Tibial nerve (tissue), 4 donors: ENCODE measurements at regions not wholly inside any gene's neighbourhood (a gene's known extent, or its start where the extent isn't known, plus 50 kb on each side); places are given as distances from the start of the nearest gene placed in this dataset.

Experiments used
- DNase-seq, 2 donors: peaks; one replicate each; pipeline ENCODE4 v3.0.0-alpha.2; 2019; ENCODE audit warnings: low spot score in 2 of 2
- H3K27ac ChIP-seq, 4 donors: fragments of 200-600 bp; sonication (generic) in 3 of 4; one replicate each; pipeline ENCODE4 v1.5.1; 2017 to 2019; ENCODE audit warnings: mild to moderate bottlenecking in 1 of 4
- H3K27me3 ChIP-seq, 2 donors: fragments of 200-600 bp; sonication (generic) in 1 of 2; one replicate each; pipeline versions ENCODE4 v1.5.1 to v1.6.0; 2017 to 2019
- H3K36me3 ChIP-seq, 3 donors: fragments of 200-600 bp; sonication (generic); one replicate each; pipeline ENCODE4 v1.5.1; 2018 to 2019
- H3K4me1 ChIP-seq, 4 donors: fragments of 200-600 bp; sonication (generic) in 3 of 4; one replicate each; pipeline ENCODE4 v1.5.1; 2017 to 2019
- H3K4me3 ChIP-seq, 4 donors: fragments of 200-600 bp; sonication (generic) in 3 of 4; one replicate each; pipeline ENCODE4 v1.5.1; 2017 to 2019; ENCODE audit warnings: mild to moderate bottlenecking in 1 of 4, moderate library complexity in 1 of 4
- H3K9me3 ChIP-seq, 4 donors: fragments of 200-600 bp; sonication (generic) in 3 of 4; one replicate each; pipeline ENCODE4 v1.5.1; 2017 to 2019
- CTCF ChIP-seq, 5 experiments: fragments of 200-600 bp in 3 of 5; fragments of 450-650 bp in 2 of 5; sonication (generic) in 3 of 5; IDR thresholded peaks; one replicate each; pipeline ENCODE4 v1.5.1; 2016 to 2019; ENCODE audit warnings: antibody characterized with exemption in 5 of 5, mild to moderate bottlenecking in 3 of 5, moderate library complexity in 2 of 5
- EP300 ChIP-seq, 2 donors: sonication (generic); formaldehyde crosslinking; IDR thresholded peaks; one replicate each; pipeline ENCODE4 v1.6.1; 2017; ENCODE audit warnings: antibody characterized with exemption in 2 of 2, mild to moderate bottlenecking in 1 of 2
- POLR2A ChIP-seq, 2 donors: fragments of 450-650 bp; IDR thresholded peaks; one replicate each; pipeline ENCODE4 v1.6.1; 2017; ENCODE audit warnings: antibody characterized with exemption in 2 of 2, mild to moderate bottlenecking in 2 of 2, moderate library complexity in 2 of 2
- WGBS, 2 donors: methylation state at CpG; one replicate each; pipeline ENCODE4 v1.1.5; 2018; 5-methylcytosine and 5-hydroxymethylcytosine counted together

- no peak for DNase-seq
- H3K27ac ChIP-seq: no peak overlapping the region
- TF ChIP-seq EP300 (IDR thresholded peaks at IDR 0.05): no peak
- TF ChIP-seq POLR2A (IDR thresholded peaks at IDR 0.05): no peak
- TF ChIP-seq CTCF (IDR thresholded peaks at IDR 0.05): no peak
- H3K4me1 ChIP-seq: no peaks in the 10 kb centered on the region
- H3K27me3 ChIP-seq: no peaks in the 10 kb centered on the region
- H3K4me3 ChIP-seq: no peak overlapping the region
- H3K9me3 ChIP-seq: no peaks in the 10 kb centered on the region
- H3K36me3 ChIP-seq: no peaks in the 10 kb centered on the region
Observed at GRCh38 chr1:98306517-98307089, 354.9 kb upstream of the SNX7 start.

- no peaks in the 10 kb centered on the region for H3K36me3 ChIP-seq
- H3K4me1 ChIP-seq: no peaks in the 10 kb centered on the region
- no peak for TF ChIP-seq POLR2A (IDR thresholded peaks at IDR 0.05)
- no peak for TF ChIP-seq CTCF (IDR thresholded peaks at IDR 0.05)
- TF ChIP-seq EP300 (IDR thresholded peaks at IDR 0.05): no peak
- DNase-seq: no peak
- H3K27me3 ChIP-seq: no peaks in the 10 kb centered on the region
- 28 to 43% methylated on average over 2 of the region's 2 CpGs for whole genome bisulfite sequencing, 2 donors
- H3K4me3 ChIP-seq: no peak overlapping the region
- H3K27ac ChIP-seq: no peak overlapping the region
- H3K9me3 ChIP-seq: no peaks in the 10 kb centered on the region
Observed at GRCh38 chr1:98305362-98305761, 356.2 kb upstream of the SNX7 start.

GRCh38 chr1:98304888-98305287 lies 356.6 kb upstream of the SNX7 start:
- no peaks in the 10 kb centered on the region for H3K9me3 ChIP-seq
- DNase-seq: no peak
- no peaks in the 10 kb centered on the region for H3K36me3 ChIP-seq
- TF ChIP-seq POLR2A (IDR thresholded peaks at IDR 0.05) (no peak), CTCF (IDR thresholded peaks at IDR 0.05) (no peak), EP300 (IDR thresholded peaks at IDR 0.05) (no peak)
- no peak overlapping the region for H3K4me3 ChIP-seq
- no peaks in the 10 kb centered on the region for H3K4me1 ChIP-seq
- H3K27me3 ChIP-seq: no peaks in the 10 kb centered on the region
- no peak overlapping the region for H3K27ac ChIP-seq

GRCh38 chr1:98299861-98300260 lies 361.7 kb upstream of the SNX7 start:
- Histone ChIP-seq H3K27ac (no peak overlapping the region), H3K36me3 (no peaks in the 10 kb centered on the region), H3K4me1 (no peaks in the 10 kb centered on the region), H3K4me3 (no peak overlapping the region), H3K9me3 (no peaks in the 10 kb centered on the region), H3K27me3 (no peaks in the 10 kb centered on the region)
- 76 to 80% methylated on average over 3 of the region's 3 CpGs for WGBS, 2 donors
- DNase-seq: no peak
- no peak for TF ChIP-seq CTCF (IDR thresholded peaks at IDR 0.05)

- no peaks in the 10 kb centered on the region for H3K9me3 ChIP-seq
- no peak for DNase-seq
- TF ChIP-seq EP300 (IDR thresholded peaks at IDR 0.05) (no peak), POLR2A (IDR thresholded peaks at IDR 0.05) (no peak), CTCF (IDR thresholded peaks at IDR 0.05) (no peak)
- H3K27ac ChIP-seq: no peak overlapping the region
- no peaks in the 10 kb centered on the region for H3K36me3 ChIP-seq
- no peak overlapping the region for H3K4me3 ChIP-seq
- H3K27me3 ChIP-seq: no peaks in the 10 kb centered on the region
- no peaks in the 10 kb centered on the region for H3K4me1 ChIP-seq
Observed at GRCh38 chr1:98299313-98299712, 362.2 kb upstream of the SNX7 start.
